GM12878 (cell line): ENCODE measurements at regions not wholly inside any gene's neighbourhood (a gene's known extent, or its start where the extent isn't known, plus 50 kb on each side); places are given as distances from the start of the nearest gene placed in this dataset.

Experiments used
- ATF7 ChIP-seq: fragments of 450-650 bp; IDR thresholded peaks from 2 replicates; pipeline ENCODE4 v1.6.1; 2016; ENCODE audit warnings: low read depth, mild to moderate bottlenecking
- CTCF ChIP-seq, 3 experiments: IDR thresholded peaks in 2 of 3; conservative IDR thresholded peaks in 1 of 3; 2 replicates each; pipeline ENCODE4 v1.5.1; 2011; ENCODE audit warnings: low read depth in 3 of 3, low read length in 3 of 3, mild to moderate bottlenecking in 3 of 3, control low read depth in 2 of 3, moderate library complexity in 2 of 3, inconsistent platforms in 1 of 3, mixed read lengths in 1 of 3; ENCODE audit not compliant: control insufficient read depth in 2 of 3, insufficient read depth in 1 of 3; ENCODE audit errors: extremely low read depth in 1 of 3
- GABPA ChIP-seq: IDR thresholded peaks from 2 replicates; pipeline ENCODE4 v1.6.1; 2014; ENCODE audit warnings: antibody characterized with exemption, low read depth, mild to moderate bottlenecking, inconsistent platforms
- JUNB ChIP-seq: IDR thresholded peaks from 2 replicates; pipeline ENCODE4 v1.6.1; 2016; ENCODE audit warnings: antibody characterized with exemption, mild to moderate bottlenecking
- JUND ChIP-seq: IDR thresholded peaks from 2 replicates; pipeline ENCODE4 v1.6.1; 2012; ENCODE audit warnings: low read depth, mild to moderate bottlenecking, low read length, improper control_type of control experiment, moderate library complexity
- MLLT1 ChIP-seq: fragments of 450-650 bp; IDR thresholded peaks from 2 replicates; pipeline ENCODE4 v1.6.1; 2016; ENCODE audit warnings: mild to moderate bottlenecking
- MYC ChIP-seq: IDR thresholded peaks from 2 replicates; pipeline ENCODE4 v1.6.1; 2011; ENCODE audit warnings: mild to moderate bottlenecking, low read length, moderate library complexity, inconsistent platforms; ENCODE audit not compliant: insufficient read depth, insufficient replicate concordance, insufficient read length, severe bottlenecking
- POLR2A ChIP-seq: IDR thresholded peaks from 2 replicates; pipeline ENCODE4 v1.6.1; 2011; ENCODE audit warnings: low read depth, mild to moderate bottlenecking, low read length
- POLR2AphosphoS5 ChIP-seq: IDR thresholded peaks from 2 replicates; pipeline ENCODE4 v1.6.1; 2011; ENCODE audit warnings: mild to moderate bottlenecking, low read length, inconsistent platforms
- ZNF274 ChIP-seq: IDR thresholded peaks from one replicate; pipeline ENCODE4 v1.8.0; 2011; ENCODE audit not compliant: insufficient read length, insufficient read depth

GRCh38 chr5:56617998-56618397 is 197.4 kb upstream of the MAP3K1 start:
- no peak for TF ChIP-seq GABPA
- no peak for TF ChIP-seq JUND
- no peak for TF ChIP-seq POLR2AphosphoS5
- TF ChIP-seq CTCF (IDR thresholded peaks at IDR 0.05 in 2 of 3, conservative IDR thresholded peaks at IDR 0.05 in 1 of 3; ENCODE audit: control insufficient read depth in 2 of 3, extremely low read depth in 1 of 3, insufficient read depth in 1 of 3, low read depth in 3 of 3, low read length in 3 of 3), result no peak
- no peak for TF ChIP-seq MYC
- no peak for TF ChIP-seq ZNF274
- no peak for TF ChIP-seq MLLT1
- no peak for TF ChIP-seq POLR2A
- no peak for TF ChIP-seq JUNB
- no peak for TF ChIP-seq ATF7
